ENCODE measurements at regions not wholly inside any gene's neighbourhood (a gene's known extent, or its start where the extent isn't known, plus 50 kb on each side); places are given as distances from the start of the nearest gene placed in this dataset.

- Histone ChIP-seq H2BK12ac (ENCODE audit: low read length) (no peak overlapping the region), H3K23ac (ENCODE audit: low read depth, low read length, poor library complexity) (no peak overlapping the region), H4K8ac (ENCODE audit: low read depth, low read length) (no peak overlapping the region), H3K79me1 (ENCODE audit: low read depth, low read length) (no peaks in the 10 kb centered on the region), H3K4ac (ENCODE audit: low read length) (no peak overlapping the region), H3K9ac (ENCODE audit: low read depth, low read length, poor library complexity) (no peak overlapping the region), H2BK5ac (ENCODE audit: low read length) (no peak overlapping the region), H3K27me3 (ENCODE audit: control insufficient read depth in 3 of 3, insufficient read depth in 3 of 3, low read depth in 1 of 3, low read length in 3 of 3) (no peaks in the 10 kb centered on the region), H3K14ac (ENCODE audit: low read length) (no peak overlapping the region), H3K4me3 (ENCODE audit: low read length in 2 of 2) (no peak overlapping the region), H2AFZ (ENCODE audit: low read length) (no peak overlapping the region), H2AK5ac (ENCODE audit: low read depth, low read length) (no peak overlapping the region), H2BK120ac (ENCODE audit: low read depth, low read length) (no peak overlapping the region), H3K36me3 (replicated peaks in 1 of 2; ENCODE audit: control insufficient read depth in 2 of 2, insufficient read depth in 2 of 2, low read length in 2 of 2) (no peaks in the 10 kb centered on the region), H3K27ac (replicated peaks; ENCODE audit: low read length) (no peak overlapping the region), H3K4me2 (ENCODE audit: insufficient read depth, low read length, poor library complexity, severe bottlenecking) (no peak overlapping the region), H3K9me3 (replicated peaks in 1 of 2; ENCODE audit: control insufficient read depth in 2 of 2, insufficient read depth in 1 of 2, low read depth in 1 of 2, low read length in 2 of 2) (no peaks in the 10 kb centered on the region), H3K4me1 (ENCODE audit: control insufficient read depth in 2 of 2, insufficient read depth in 1 of 2, low read depth in 1 of 2, low read length in 2 of 2) (no peaks in the 10 kb centered on the region), H3K18ac (ENCODE audit: low read length) (no peak overlapping the region), H2BK15ac (ENCODE audit: low read length) (no peak overlapping the region), H4K91ac (ENCODE audit: low read depth, low read length, poor library complexity) (no peak overlapping the region)
- no CpG with 5 or more reads among the region's 3 CpGs for WGBS, 2 donors (ENCODE audit: extremely low coverage in 2 of 2, insufficient read length in 2 of 2, insufficient replicate concordance in 1 of 2)
- DNase-seq (ENCODE audit: low spot score) = no peak
Measured at GRCh38 chr11:25536289-25536688, 795.6 kb upstream of the ANO3 start.

- no CpG with 5 or more reads among the region's 1 CpG for WGBS, 2 donors (ENCODE audit: extremely low coverage in 2 of 2, insufficient read length in 2 of 2, insufficient replicate concordance in 1 of 2)
- no peaks in the 10 kb centered on the region for H3K79me1 ChIP-seq (ENCODE audit: low read depth, low read length)
- no peaks in the 10 kb centered on the region for H3K27me3 ChIP-seq (ENCODE audit: control insufficient read depth in 3 of 3, insufficient read depth in 3 of 3, low read depth in 1 of 3, low read length in 3 of 3)
Measured at GRCh38 chr11:25537393-25537792, 794.5 kb upstream of the ANO3 start.

GRCh38 chr11:25547292-25547691 lies 784.6 kb upstream of the ANO3 start:
- no peak overlapping the region for H2BK5ac ChIP-seq (ENCODE audit: low read length)
- DNase-seq (ENCODE audit: low spot score) = no peak
- H2BK15ac ChIP-seq (ENCODE audit: low read length) = no peak overlapping the region
- no peak overlapping the region for H2AFZ ChIP-seq (ENCODE audit: low read length)
- no peak overlapping the region for H3K4ac ChIP-seq (ENCODE audit: low read length)
- H3K4me2 ChIP-seq (ENCODE audit: insufficient read depth, low read length, poor library complexity, severe bottlenecking) = no peak overlapping the region
- H3K18ac ChIP-seq (ENCODE audit: low read length) = no peak overlapping the region
- no peaks in the 10 kb centered on the region for H3K4me1 ChIP-seq (ENCODE audit: control insufficient read depth in 2 of 2, insufficient read depth in 1 of 2, low read depth in 1 of 2, low read length in 2 of 2)
- H3K9me3 ChIP-seq (replicated peaks in 1 of 2; ENCODE audit: control insufficient read depth in 2 of 2, insufficient read depth in 1 of 2, low read depth in 1 of 2, low read length in 2 of 2) = no peaks in the 10 kb centered on the region
- H3K14ac ChIP-seq (ENCODE audit: low read length) = no peak overlapping the region
- no peak overlapping the region for H2BK12ac ChIP-seq (ENCODE audit: low read length)
- H2AK5ac ChIP-seq (ENCODE audit: low read depth, low read length) = no peak overlapping the region
- H3K79me1 ChIP-seq (ENCODE audit: low read depth, low read length) = no peaks in the 10 kb centered on the region
- no peak overlapping the region for H2BK120ac ChIP-seq (ENCODE audit: low read depth, low read length)
- no peak overlapping the region for H3K9ac ChIP-seq (ENCODE audit: low read depth, low read length, poor library complexity)
- no peak overlapping the region for H3K27ac ChIP-seq (replicated peaks; ENCODE audit: low read length)
- H3K27me3 ChIP-seq (ENCODE audit: control insufficient read depth in 3 of 3, insufficient read depth in 3 of 3, low read depth in 1 of 3, low read length in 3 of 3) = no peaks in the 10 kb centered on the region
- H3K36me3 ChIP-seq (replicated peaks in 1 of 2; ENCODE audit: control insufficient read depth in 2 of 2, insufficient read depth in 2 of 2, low read length in 2 of 2) = no peaks in the 10 kb centered on the region
- no peak overlapping the region for H4K91ac ChIP-seq (ENCODE audit: low read depth, low read length, poor library complexity)
- no CpG with 5 or more reads among the region's 2 CpGs for WGBS, 2 donors (ENCODE audit: extremely low coverage in 2 of 2, insufficient read length in 2 of 2, insufficient replicate concordance in 1 of 2)
- no peak overlapping the region for H4K8ac ChIP-seq (ENCODE audit: low read depth, low read length)
- no peak overlapping the region for H3K23ac ChIP-seq (ENCODE audit: low read depth, low read length, poor library complexity)
- no peak overlapping the region for H3K4me3 ChIP-seq (ENCODE audit: low read length in 2 of 2)

More at GRCh38 chr11:25537393-25537792, 794.5 kb upstream of the ANO3 start:
- no peak for DNase-seq (ENCODE audit: low spot score)
- Histone ChIP-seq H3K4me1 (ENCODE audit: control insufficient read depth in 2 of 2, insufficient read depth in 1 of 2, low read depth in 1 of 2, low read length in 2 of 2) (no peaks in the 10 kb centered on the region), H3K27ac (replicated peaks; ENCODE audit: low read length) (no peak overlapping the region), H3K18ac (ENCODE audit: low read length) (no peak overlapping the region), H3K4me2 (ENCODE audit: insufficient read depth, low read length, poor library complexity, severe bottlenecking) (no peak overlapping the region), H4K91ac (ENCODE audit: low read depth, low read length, poor library complexity) (no peak overlapping the region), H2BK120ac (ENCODE audit: low read depth, low read length) (no peak overlapping the region), H2BK5ac (ENCODE audit: low read length) (no peak overlapping the region), H3K36me3 (replicated peaks in 1 of 2; ENCODE audit: control insufficient read depth in 2 of 2, insufficient read depth in 2 of 2, low read length in 2 of 2) (no peaks in the 10 kb centered on the region), H2AK5ac (ENCODE audit: low read depth, low read length) (no peak overlapping the region), H2BK12ac (ENCODE audit: low read length) (no peak overlapping the region), H3K9ac (ENCODE audit: low read depth, low read length, poor library complexity) (no peak overlapping the region), H2AFZ (ENCODE audit: low read length) (no peak overlapping the region), H2BK15ac (ENCODE audit: low read length) (no peak overlapping the region), H3K23ac (ENCODE audit: low read depth, low read length, poor library complexity) (no peak overlapping the region), H3K9me3 (replicated peaks in 1 of 2; ENCODE audit: control insufficient read depth in 2 of 2, insufficient read depth in 1 of 2, low read depth in 1 of 2, low read length in 2 of 2) (no peaks in the 10 kb centered on the region), H3K4me3 (ENCODE audit: low read length in 2 of 2) (no peak overlapping the region), H4K8ac (ENCODE audit: low read depth, low read length) (no peak overlapping the region), H3K14ac (ENCODE audit: low read length) (no peak overlapping the region), H3K4ac (ENCODE audit: low read length) (no peak overlapping the region)

GRCh38 chr11:25562417-25562816 lies 769.5 kb upstream of the ANO3 start:
- Histone ChIP-seq H2BK15ac (ENCODE audit: low read length) (no peak overlapping the region), H3K9me3 (replicated peaks in 1 of 2; ENCODE audit: control insufficient read depth in 2 of 2, insufficient read depth in 1 of 2, low read depth in 1 of 2, low read length in 2 of 2) (no peaks in the 10 kb centered on the region), H2BK120ac (ENCODE audit: low read depth, low read length) (no peak overlapping the region), H2AFZ (ENCODE audit: low read length) (no peak overlapping the region), H4K8ac (ENCODE audit: low read depth, low read length) (no peak overlapping the region), H3K18ac (ENCODE audit: low read length) (no peak overlapping the region), H2AK5ac (ENCODE audit: low read depth, low read length) (no peak overlapping the region), H3K23ac (ENCODE audit: low read depth, low read length, poor library complexity) (no peak overlapping the region), H3K4me2 (ENCODE audit: insufficient read depth, low read length, poor library complexity, severe bottlenecking) (no peak overlapping the region), H2BK5ac (ENCODE audit: low read length) (no peak overlapping the region), H3K27ac (replicated peaks; ENCODE audit: low read length) (no peak overlapping the region), H4K91ac (ENCODE audit: low read depth, low read length, poor library complexity) (no peak overlapping the region), H3K4me1 (ENCODE audit: control insufficient read depth in 2 of 2, insufficient read depth in 1 of 2, low read depth in 1 of 2, low read length in 2 of 2) (no peaks in the 10 kb centered on the region), H3K27me3 (ENCODE audit: control insufficient read depth in 3 of 3, insufficient read depth in 3 of 3, low read depth in 1 of 3, low read length in 3 of 3) (no peaks in the 10 kb centered on the region), H3K36me3 (replicated peaks in 1 of 2; ENCODE audit: control insufficient read depth in 2 of 2, insufficient read depth in 2 of 2, low read length in 2 of 2) (no peaks in the 10 kb centered on the region), H3K14ac (ENCODE audit: low read length) (no peak overlapping the region), H3K4me3 (ENCODE audit: low read length in 2 of 2) (no peak overlapping the region), H3K4ac (ENCODE audit: low read length) (no peak overlapping the region), H3K9ac (ENCODE audit: low read depth, low read length, poor library complexity) (no peak overlapping the region), H3K79me1 (ENCODE audit: low read depth, low read length) (no peaks in the 10 kb centered on the region), H2BK12ac (ENCODE audit: low read length) (no peak overlapping the region)
- no peak for DNase-seq (ENCODE audit: low spot score)
- no CpG with 5 or more reads among the region's 2 CpGs for WGBS, 2 donors (ENCODE audit: extremely low coverage in 2 of 2, insufficient read length in 2 of 2, insufficient replicate concordance in 1 of 2)

Measured in neuronal stem cell (in vitro differentiated cells).